MCF 10A (cell line): ENCODE measurements at regions not wholly inside any gene's neighbourhood (a gene's known extent, or its start where the extent isn't known, plus 50 kb on each side); places are given as distances from the start of the nearest gene placed in this dataset.
A peak's percentile ranks its signal among the peaks of the same experiment; 100 is the strongest.

ENCODE experiments used
- BruUV-seq: library from RNA; stranded (reverse); fragments of 400-500 nt; replicated peaks from 2 replicates; lab custom pipeline; 2021; lab: Mats Ljungman, UMichigan
- CTCF ChIA-PET: fragments of 300-600 bp; sonication (Branson Sonifier 250); formaldehyde crosslinking; extraction: SDS; loops from one replicate; lab custom pipeline; 2021; ENCODE audit warnings: antibody characterized with exemption, inconsistent platforms; lab: Yijun Ruan, JAX
- POLR2A ChIA-PET: fragments of 300-600, 350-650 bp; sonication (Branson Sonifier 250); formaldehyde crosslinking; extraction: SDS; loops from one replicate; lab custom pipeline; 2020; ENCODE audit warnings: antibody characterized with exemption, inconsistent platforms; lab: Yijun Ruan, JAX
- DNase-seq: peaks from one replicate; pipeline ENCODE4 v3.0.0-alpha.2; 2018; ENCODE audit not compliant: unreplicated experiment
- H3K27ac Mint-ChIP-seq: one replicate; pipeline ENCODE4 v1.8.0; 2022; ENCODE audit warnings: mild to moderate bottlenecking, low read depth, mixed read lengths; ENCODE audit not compliant: unreplicated experiment
- H3K27me3 Mint-ChIP-seq: one replicate; pipeline ENCODE4 v1.8.0; 2022; ENCODE audit warnings: mixed read lengths; ENCODE audit not compliant: insufficient read depth, unreplicated experiment
- H3K36me3 Mint-ChIP-seq: one replicate; pipeline ENCODE4 v1.8.0; 2022; ENCODE audit warnings: mild to moderate bottlenecking, moderate library complexity, mixed read lengths; ENCODE audit not compliant: insufficient read depth, unreplicated experiment
- H3K4me1 Mint-ChIP-seq: one replicate; pipeline ENCODE4 v1.8.0; 2022; ENCODE audit warnings: mixed read lengths; ENCODE audit not compliant: insufficient read depth, unreplicated experiment
- H3K4me3 Mint-ChIP-seq: one replicate; pipeline ENCODE4 v1.8.0; 2022; ENCODE audit warnings: mild to moderate bottlenecking, moderate library complexity, mixed read lengths; ENCODE audit not compliant: unreplicated experiment
- H3K9me3 Mint-ChIP-seq: one replicate; pipeline ENCODE4 v1.8.0; 2022; ENCODE audit warnings: mixed read lengths; ENCODE audit not compliant: unreplicated experiment
- CTCF ChIP-seq: fragments of 200-600 bp; IDR thresholded peaks from one replicate; pipeline ENCODE4 v1.8.0; 2022; ENCODE audit warnings: antibody characterized with exemption, mild to moderate bottlenecking; ENCODE audit not compliant: unreplicated experiment
- intact Hi-C: fragments of 100-400 bp; cut with micrococcal nuclease; formaldehyde crosslinking; loops from 2 replicates; pipeline ENCODE4 v1.14.1; 2022

GRCh38 chr1:187646536-187647107 is 817.9 kb downstream of the PLA2G4A start:
- no peak for TF ChIP-seq CTCF
- no TSS peak for BruUV-seq

GRCh38 chr1:187648091-187648490 is 819.3 kb downstream of the PLA2G4A start:
- BruUV-seq, result no TSS peak
- peak; percentile 23 for DNase-seq
- peaks cover 9% of the 10 kb centered on the region for H3K4me1 Mint-ChIP-seq
- ChIA-PET CTCF (no interaction called here), POLR2A (interaction anchor here (0.8 to 1.5 kb wide), 2 partner anchors 9 to 21 kb away, joined by 3 to 5 read pairs; no protein-coding TSS in a partner anchor)
- H3K9me3 Mint-ChIP-seq, result no peaks in the 10 kb centered on the region
- H3K4me3 Mint-ChIP-seq, result no peak overlapping the region
- peak overlapping the region; percentile 33 for H3K27ac Mint-ChIP-seq
- H3K36me3 Mint-ChIP-seq, result no peaks in the 10 kb centered on the region
- H3K27me3 Mint-ChIP-seq, result no peaks in the 10 kb centered on the region
- no peak for TF ChIP-seq CTCF
- intact Hi-C loops, result no loop called here

More at GRCh38 chr1:187646536-187647107, 817.9 kb downstream of the PLA2G4A start:
- DNase-seq, result no peak
- intact Hi-C loops, result no loop called here
- Mint-ChIP-seq H3K27ac (no peak overlapping the region), H3K4me1 (peaks cover 20% of the 10 kb centered on the region), H3K4me3 (no peak overlapping the region), H3K27me3 (no peaks in the 10 kb centered on the region), H3K36me3 (no peaks in the 10 kb centered on the region), H3K9me3 (no peaks in the 10 kb centered on the region)
- ChIA-PET CTCF (interaction anchor here (0.6 to 0.7 kb wide), 3 partner anchors 21 to 635 kb away, joined by 3 to 5 read pairs (median 3); no protein-coding TSS in a partner anchor), POLR2A (no interaction called here)

GRCh38 chr1:187654635-187655034 is 825.9 kb downstream of the PLA2G4A start:
- intact Hi-C loops, result loop anchor here (1.0 kb wide), 1 partner anchor 37 kb away; no protein-coding TSS in a partner anchor
- Mint-ChIP-seq H3K9me3 (no peaks in the 10 kb centered on the region), H3K4me3 (no peak overlapping the region), H3K36me3 (no peaks in the 10 kb centered on the region), H3K27me3 (no peaks in the 10 kb centered on the region), H3K4me1 (peaks cover 7% of the 10 kb centered on the region), H3K27ac (no peak overlapping the region)
- DNase-seq, result no peak
- no TSS peak for BruUV-seq
- ChIA-PET CTCF (interaction anchor here (0.6 to 0.8 kb wide), 2 partner anchors 15 to 102 kb away, joined by 3 to 6 read pairs; no protein-coding TSS in a partner anchor), POLR2A (no interaction called here)
- TF ChIP-seq CTCF, result no peak

GRCh38 chr1:187655104-187655503 is 826.4 kb downstream of the PLA2G4A start:
- Mint-ChIP-seq H3K27ac (no peak overlapping the region), H3K36me3 (no peaks in the 10 kb centered on the region), H3K9me3 (no peaks in the 10 kb centered on the region), H3K4me3 (no peak overlapping the region), H3K27me3 (no peaks in the 10 kb centered on the region), H3K4me1 (peaks cover 8% of the 10 kb centered on the region)
- ChIA-PET POLR2A (no interaction called here), CTCF (no interaction called here)
- DNase-seq, result peak; percentile 64
- TF ChIP-seq CTCF, result no peak
- intact Hi-C loops, result loop anchor here (1.0 kb wide), 1 partner anchor 36 kb away; no protein-coding TSS in a partner anchor
- no TSS peak for BruUV-seq
